ENCODE measurements at regions not wholly inside any gene's neighbourhood (a gene's known extent, or its start where the extent isn't known, plus 50 kb on each side); places are given as distances from the start of the nearest gene placed in this dataset.

GRCh38 chr22:47442821-47443220 lies 680.4 kb downstream of the TBC1D22A start:
- peaks cover 0 to 62% (median 50%) of the 10 kb centered on the region in 8 donors for H3K9me3 ChIP-seq
- no peak for DNase-seq
- peaks cover 0 to 12% (median 0%) of the 10 kb centered on the region in 7 donors for H3K27me3 ChIP-seq (replicated peaks in 1 of 7)
- H3K4me3 ChIP-seq: no peak overlapping the region
- no peak for TF ChIP-seq CTCF (IDR thresholded peaks at IDR 0.05 in 8 of 11, conservative IDR thresholded peaks at IDR 0.05 in 3 of 11)
- TF ChIP-seq POLR2A (IDR thresholded peaks at IDR 0.05): no peak
- no peak for TF ChIP-seq POLR2AphosphoS5 (IDR thresholded peaks at IDR 0.05)
- intact Hi-C loops (cut with DNase I; ENCODE audit: low total_unique reads): no loop called here
- 81 to 89% (median 83%) methylated on average over 6 of the region's 6 CpGs for WGBS, 5 donors
- no peak overlapping the region for H3K27ac ChIP-seq
- H3K36me3 ChIP-seq: no peaks in the 10 kb centered on the region
- no peaks in the 10 kb centered on the region for H3K4me1 ChIP-seq

- Histone ChIP-seq H3K36me3 (no peaks in the 10 kb centered on the region), H3K27me3 (replicated peaks in 1 of 7) (peaks cover 0 to 6% (median 0%) of the 10 kb centered on the region in 7 donors), H3K4me3 (no peak overlapping the region), H3K27ac (no peak overlapping the region), H3K4me1 (no peaks in the 10 kb centered on the region), H3K9me3 (peaks cover 0 to 83% (median 63%) of the 10 kb centered on the region in 8 donors)
- TF ChIP-seq CTCF (IDR thresholded peaks at IDR 0.05 in 8 of 11, conservative IDR thresholded peaks at IDR 0.05 in 3 of 11): no peak
- no peak for TF ChIP-seq POLR2A (IDR thresholded peaks at IDR 0.05)
- no peak for TF ChIP-seq POLR2AphosphoS5 (IDR thresholded peaks at IDR 0.05)
- intact Hi-C loops (cut with DNase I; ENCODE audit: low total_unique reads): no loop called here
- 88 to 91% (median 88%) methylated on average over 17 of the region's 17 CpGs for WGBS, 5 donors
- DNase-seq: no peak
Observed at GRCh38 chr22:47439643-47440265, 677.3 kb downstream of the TBC1D22A start.

- no peak overlapping the region for H3K27ac ChIP-seq
- no peaks in the 10 kb centered on the region for H3K36me3 ChIP-seq
- intact Hi-C loops (cut with DNase I; ENCODE audit: low total_unique reads): no loop called here
- TF ChIP-seq POLR2A (IDR thresholded peaks at IDR 0.05): no peak
- TF ChIP-seq CTCF (IDR thresholded peaks at IDR 0.05 in 8 of 11, conservative IDR thresholded peaks at IDR 0.05 in 3 of 11): no peak
- no peak for TF ChIP-seq POLR2AphosphoS5 (IDR thresholded peaks at IDR 0.05)
- no peaks in the 10 kb centered on the region for H3K4me1 ChIP-seq
- peaks cover 0 to 8% (median 0%) of the 10 kb centered on the region in 7 donors for H3K27me3 ChIP-seq (replicated peaks in 1 of 7)
- H3K9me3 ChIP-seq: peaks cover 0 to 69% (median 51%) of the 10 kb centered on the region in 8 donors
- DNase-seq: no peak
- 48 to 55% (median 48%) methylated on average over 3 of the region's 3 CpGs for WGBS, 5 donors
- no peak overlapping the region for H3K4me3 ChIP-seq
Observed at GRCh38 chr22:47437636-47438035, 675.2 kb downstream of the TBC1D22A start.

- DNase-seq: no peak
- no peak overlapping the region for H3K4me3 ChIP-seq
- WGBS, 5 donors: 49 to 67% (median 62%) methylated on average over 2 of the region's 2 CpGs
- intact Hi-C loops (cut with DNase I; ENCODE audit: low total_unique reads): no loop called here
- H3K9me3 ChIP-seq: peaks cover 0 to 64% (median 45%) of the 10 kb centered on the region in 8 donors
- TF ChIP-seq POLR2A (IDR thresholded peaks at IDR 0.05): no peak
- TF ChIP-seq POLR2AphosphoS5 (IDR thresholded peaks at IDR 0.05): no peak
- no peak for TF ChIP-seq CTCF (IDR thresholded peaks at IDR 0.05 in 8 of 11, conservative IDR thresholded peaks at IDR 0.05 in 3 of 11)
- no peaks in the 10 kb centered on the region for H3K4me1 ChIP-seq
- peaks cover 0 to 8% (median 0%) of the 10 kb centered on the region in 7 donors for H3K27me3 ChIP-seq (replicated peaks in 1 of 7)
- no peak overlapping the region for H3K27ac ChIP-seq
- H3K36me3 ChIP-seq: no peaks in the 10 kb centered on the region
Observed at GRCh38 chr22:47437110-47437509, 674.7 kb downstream of the TBC1D22A start.

Data from spleen (tissue), 11 donors.